Neuron (in vitro differentiated cells): ENCODE measurements at regions not wholly inside any gene's neighbourhood (a gene's known extent, or its start where the extent isn't known, plus 50 kb on each side); places are given as distances from the start of the nearest gene placed in this dataset.

Source experiments
- H2AFZ ChIP-seq: one replicate; pipeline ENCODE4 v1.6.1; 2013; ENCODE audit warnings: low read depth, mild to moderate bottlenecking, inconsistent platforms, low read length, moderate library complexity
- H3K27me3 ChIP-seq: one replicate; pipeline ENCODE4 v1.6.1; 2013; ENCODE audit warnings: low read length; ENCODE audit not compliant: insufficient read depth
- H3K36me3 ChIP-seq: one replicate; pipeline ENCODE4 v1.6.1; 2013; ENCODE audit warnings: low read length; ENCODE audit not compliant: insufficient read depth
- H3K4me1 ChIP-seq: one replicate; pipeline ENCODE4 v1.6.1; 2013; ENCODE audit warnings: low read length; ENCODE audit not compliant: insufficient read depth
- H3K4me3 ChIP-seq: 2 replicates; pipeline ENCODE4 v1.5.1; 2013; ENCODE audit warnings: mild to moderate bottlenecking, low read length, moderate library complexity
- H3K9me3 ChIP-seq: one replicate; pipeline ENCODE4 v1.6.1; 2013; ENCODE audit warnings: low read length

GRCh38 chr21:27212441-27212840 is 245.6 kb upstream of the ADAMTS5 start:
- no peaks in the 10 kb centered on the region for H3K27me3 ChIP-seq
- H3K4me3 ChIP-seq = no peak overlapping the region
- H3K9me3 ChIP-seq = no peaks in the 10 kb centered on the region
- H3K4me1 ChIP-seq = no peaks in the 10 kb centered on the region
- no peaks in the 10 kb centered on the region for H3K36me3 ChIP-seq
- no peak overlapping the region for H2AFZ ChIP-seq

DNA sequence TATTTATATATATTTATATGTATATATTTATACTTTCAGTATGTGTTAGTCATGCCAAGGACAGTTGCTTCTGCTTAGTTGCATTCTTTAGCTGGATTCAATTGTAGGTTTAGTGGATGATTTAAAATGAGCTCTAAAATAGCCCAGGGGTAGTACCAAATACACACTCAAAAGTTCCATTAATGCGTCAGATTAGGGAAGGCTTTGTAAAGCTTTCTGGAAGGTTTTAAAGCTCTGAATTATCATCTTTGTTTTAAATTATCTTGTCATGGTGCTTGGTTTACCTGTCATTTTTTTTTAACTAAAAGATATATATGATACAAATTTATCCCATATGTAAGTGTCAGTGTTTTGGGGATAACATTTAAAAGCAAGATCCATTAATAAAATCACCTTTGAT is 242.7 kb upstream of the ADAMTS5 start:
- Histone ChIP-seq H3K36me3 (no peaks in the 10 kb centered on the region), H3K27me3 (no peaks in the 10 kb centered on the region), H3K4me3 (no peak overlapping the region), H3K9me3 (no peaks in the 10 kb centered on the region), H3K4me1 (no peaks in the 10 kb centered on the region), H2AFZ (no peak overlapping the region)

DNA sequence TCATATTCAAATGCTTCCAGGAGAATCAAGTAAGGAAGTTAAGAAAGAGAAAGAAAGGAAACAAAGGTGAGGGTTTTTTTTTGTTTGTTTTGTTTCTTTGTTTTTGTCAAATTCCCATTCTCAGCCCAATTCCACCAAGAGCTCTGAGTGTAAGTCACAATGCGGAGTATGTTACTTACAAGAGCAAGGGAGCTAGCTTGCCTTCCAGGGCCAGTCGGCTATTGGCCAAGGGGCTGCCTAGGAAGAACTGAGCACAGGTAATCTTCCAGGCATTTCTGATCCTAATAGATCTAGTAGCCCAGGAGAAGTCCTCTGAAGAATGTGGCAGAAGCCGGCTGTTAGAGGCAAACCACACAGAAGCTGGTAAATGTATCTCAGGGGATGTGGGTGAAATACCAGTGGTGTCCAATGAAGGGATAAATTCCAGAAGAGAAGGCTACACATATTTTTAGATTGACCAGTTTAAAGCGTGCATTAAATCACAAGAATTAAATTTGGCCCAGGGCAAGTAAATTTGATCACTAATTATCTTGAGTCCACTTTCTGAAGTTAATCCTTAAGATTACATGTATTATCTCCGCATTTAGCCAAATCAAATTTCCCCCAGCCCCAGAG is 239.6 kb upstream of the ADAMTS5 start:
- Histone ChIP-seq H3K27me3 (no peaks in the 10 kb centered on the region), H3K4me1 (no peaks in the 10 kb centered on the region), H3K4me3 (no peak overlapping the region), H2AFZ (no peak overlapping the region), H3K9me3 (no peaks in the 10 kb centered on the region), H3K36me3 (no peaks in the 10 kb centered on the region)

DNA sequence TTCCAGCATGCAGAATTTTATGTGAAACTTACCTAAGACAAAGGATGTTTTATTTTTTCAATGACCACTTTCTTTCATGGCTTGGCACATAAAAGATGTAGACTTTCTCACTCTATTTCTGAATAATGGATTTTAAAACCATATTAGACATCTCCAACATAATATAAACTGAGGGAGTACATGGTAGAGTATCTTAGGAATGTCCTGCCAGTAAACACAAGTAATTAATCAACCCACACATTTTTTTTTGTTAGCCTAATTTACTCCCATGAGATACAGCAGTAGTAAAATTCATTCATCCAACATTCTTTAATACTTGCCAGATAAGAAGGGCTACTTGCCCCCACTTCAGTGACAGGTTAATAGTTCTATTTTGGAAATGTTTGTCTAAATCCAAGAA is 235.4 kb upstream of the ADAMTS5 start:
- no peak overlapping the region for H3K4me3 ChIP-seq
- no peaks in the 10 kb centered on the region for H3K9me3 ChIP-seq

GRCh38 chr21:27201197-27201596 is 234.3 kb upstream of the ADAMTS5 start:
- H2AFZ ChIP-seq = no peak overlapping the region
- H3K9me3 ChIP-seq = no peaks in the 10 kb centered on the region
- no peak overlapping the region for H3K4me3 ChIP-seq
- H3K36me3 ChIP-seq = no peaks in the 10 kb centered on the region
- no peaks in the 10 kb centered on the region for H3K27me3 ChIP-seq
- no peaks in the 10 kb centered on the region for H3K4me1 ChIP-seq

More for the DNA sequence above, 235.4 kb upstream of the ADAMTS5 start:
- H2AFZ ChIP-seq = no peak overlapping the region
- H3K27me3 ChIP-seq = no peaks in the 10 kb centered on the region
- no peaks in the 10 kb centered on the region for H3K36me3 ChIP-seq
- no peaks in the 10 kb centered on the region for H3K4me1 ChIP-seq

DNA sequence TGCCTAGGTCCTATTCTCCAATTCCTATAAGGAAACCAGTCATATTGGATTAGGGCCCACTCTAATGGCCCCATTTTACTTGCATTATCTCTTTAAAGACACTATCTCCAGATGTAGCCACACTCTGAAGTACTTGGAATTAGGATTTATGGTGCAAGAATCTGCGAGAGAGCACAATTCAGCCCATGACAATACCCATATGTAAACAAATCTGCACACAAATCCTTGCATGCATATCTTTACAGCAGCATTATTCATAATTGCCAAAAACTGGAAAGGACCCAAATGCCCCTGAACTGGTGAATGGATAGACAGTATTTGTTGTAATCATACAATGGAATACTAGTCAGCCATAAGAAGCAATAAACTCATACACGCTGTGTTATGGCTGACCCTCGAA is 229.8 kb upstream of the ADAMTS5 start:
- H3K4me1 ChIP-seq = no peaks in the 10 kb centered on the region
- no peaks in the 10 kb centered on the region for H3K36me3 ChIP-seq
- no peak overlapping the region for H2AFZ ChIP-seq
- no peak overlapping the region for H3K4me3 ChIP-seq
- H3K9me3 ChIP-seq = no peaks in the 10 kb centered on the region
- no peaks in the 10 kb centered on the region for H3K27me3 ChIP-seq

DNA sequence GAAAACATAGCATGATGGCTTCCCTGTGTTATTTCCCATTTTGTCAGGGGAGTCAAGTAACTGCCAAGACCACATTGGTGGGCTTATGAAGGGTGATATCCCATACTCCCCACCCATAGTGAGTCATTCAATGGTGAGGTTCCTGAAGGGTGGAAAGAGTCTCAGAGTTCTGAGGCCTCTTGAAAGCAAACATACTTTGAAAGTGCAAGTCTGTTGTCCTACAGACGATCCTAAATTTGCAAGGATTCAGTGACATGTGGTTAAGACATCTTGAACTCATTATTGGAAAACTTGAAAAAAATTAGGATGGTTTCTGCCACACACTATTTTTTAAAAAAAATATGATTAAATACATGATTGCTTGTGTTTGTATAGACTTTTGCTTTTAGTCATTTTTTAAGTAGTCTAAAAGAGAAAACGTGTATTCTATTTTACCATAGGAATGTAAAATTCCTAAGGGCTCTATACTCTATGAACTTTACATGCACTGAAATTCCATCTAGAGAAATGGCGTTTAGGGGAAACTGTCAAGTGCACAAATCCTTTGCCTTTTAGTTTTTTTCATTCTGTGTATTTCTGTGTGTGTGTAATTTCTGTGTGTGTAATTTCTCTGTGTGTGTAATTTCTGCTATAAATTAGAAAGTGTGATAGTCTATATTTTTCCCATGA is 225.5 kb upstream of the ADAMTS5 start:
- H3K27me3 ChIP-seq = no peaks in the 10 kb centered on the region

DNA sequence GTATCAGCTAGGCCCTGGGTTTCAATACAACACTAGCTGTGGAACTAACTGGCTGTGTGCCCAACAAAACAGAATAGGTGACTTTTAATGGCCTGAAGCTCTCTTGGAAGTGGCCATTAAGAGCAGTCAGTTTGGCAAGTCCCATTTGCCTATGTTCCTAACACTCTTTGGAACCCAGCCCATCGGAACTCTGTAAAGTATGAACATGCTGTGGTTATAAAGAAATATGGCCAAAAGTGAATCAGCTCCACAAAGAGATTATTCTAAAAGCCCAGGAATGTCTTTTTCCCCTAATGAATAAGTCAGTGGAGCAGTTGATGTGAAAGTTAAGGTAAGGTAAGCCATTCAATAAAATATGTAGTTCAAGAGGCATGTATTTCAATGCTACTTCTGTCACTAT is 223.7 kb upstream of the ADAMTS5 start:
- H3K27me3 ChIP-seq = no peaks in the 10 kb centered on the region

More for the DNA sequence above, 225.5 kb upstream of the ADAMTS5 start:
- Histone ChIP-seq H2AFZ (no peak overlapping the region), H3K4me1 (no peaks in the 10 kb centered on the region), H3K4me3 (no peak overlapping the region), H3K9me3 (no peaks in the 10 kb centered on the region), H3K36me3 (no peaks in the 10 kb centered on the region)

DNA sequence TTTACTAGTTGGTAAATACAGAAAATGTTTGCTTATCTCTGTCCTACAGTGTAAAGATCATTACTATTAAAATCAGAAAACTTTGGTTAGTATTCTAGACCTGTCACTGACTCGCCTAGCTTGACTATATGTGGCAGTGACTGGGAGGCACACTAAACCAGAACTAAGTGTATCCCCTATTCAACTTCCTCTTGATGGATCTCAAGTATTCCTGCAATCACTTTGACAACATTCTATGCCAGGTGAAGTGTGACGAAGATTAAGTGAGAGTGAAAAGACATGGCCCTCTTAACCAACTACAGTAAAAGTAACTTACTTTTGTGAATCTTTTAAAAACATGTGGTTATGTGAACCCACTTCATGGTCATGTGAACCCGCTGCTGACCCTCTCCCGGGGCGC is 223.0 kb upstream of the ADAMTS5 start:
- H3K4me1 ChIP-seq = no peaks in the 10 kb centered on the region
- H3K9me3 ChIP-seq = no peaks in the 10 kb centered on the region
- H3K36me3 ChIP-seq = no peaks in the 10 kb centered on the region
- no peak overlapping the region for H2AFZ ChIP-seq
- H3K27me3 ChIP-seq = no peaks in the 10 kb centered on the region
- H3K4me3 ChIP-seq = no peak overlapping the region

More for the DNA sequence above, 223.7 kb upstream of the ADAMTS5 start:
- no peaks in the 10 kb centered on the region for H3K9me3 ChIP-seq
- no peak overlapping the region for H3K4me3 ChIP-seq
- no peaks in the 10 kb centered on the region for H3K4me1 ChIP-seq
- H3K36me3 ChIP-seq = no peaks in the 10 kb centered on the region
- H2AFZ ChIP-seq = no peak overlapping the region

DNA sequence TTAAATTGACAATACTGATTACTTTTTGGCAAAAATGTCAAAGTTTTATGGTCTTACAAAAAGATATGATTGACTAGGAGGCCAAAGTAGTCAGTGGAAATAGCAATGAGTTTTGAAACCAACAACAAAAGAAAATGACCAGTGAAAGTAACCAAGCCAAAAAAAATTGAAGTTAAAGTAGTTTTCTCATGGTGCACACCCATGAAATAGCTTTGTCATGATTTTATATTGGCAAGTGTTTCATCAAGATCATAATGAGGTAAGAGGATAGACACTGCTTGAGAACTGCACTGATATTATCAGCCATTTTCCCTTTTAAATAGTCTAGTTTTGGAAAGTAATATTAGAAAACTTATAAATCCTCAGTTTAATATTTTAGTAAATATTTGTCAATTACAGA is 206.2 kb upstream of the ADAMTS5 start:
- Histone ChIP-seq H2AFZ (no peak overlapping the region), H3K9me3 (no peaks in the 10 kb centered on the region), H3K36me3 (no peaks in the 10 kb centered on the region), H3K4me3 (no peak overlapping the region), H3K4me1 (no peaks in the 10 kb centered on the region), H3K27me3 (no peaks in the 10 kb centered on the region)

DNA sequence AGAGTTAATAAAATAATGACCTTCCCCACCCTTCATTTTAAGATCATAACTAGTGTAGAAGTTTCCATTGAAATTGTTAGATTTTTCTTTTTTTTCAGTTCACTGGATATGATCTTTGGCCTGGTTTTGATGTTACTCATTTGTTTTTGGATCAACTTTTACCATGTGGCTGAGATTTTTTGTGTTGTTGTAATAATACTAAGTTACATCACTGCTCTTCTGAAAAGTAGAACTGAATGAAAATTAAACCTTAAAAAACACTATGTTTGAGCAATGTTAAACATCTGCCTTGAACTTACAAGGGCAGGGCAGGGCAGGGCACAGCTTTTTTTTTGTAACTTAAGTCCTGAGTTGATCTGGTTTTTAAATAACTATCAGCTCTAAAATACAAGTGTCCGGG is 204.8 kb upstream of the ADAMTS5 start:
- no peaks in the 10 kb centered on the region for H3K36me3 ChIP-seq
- no peaks in the 10 kb centered on the region for H3K4me1 ChIP-seq
- H3K27me3 ChIP-seq = no peaks in the 10 kb centered on the region
- no peaks in the 10 kb centered on the region for H3K9me3 ChIP-seq
- no peak overlapping the region for H2AFZ ChIP-seq
- no peak overlapping the region for H3K4me3 ChIP-seq

DNA sequence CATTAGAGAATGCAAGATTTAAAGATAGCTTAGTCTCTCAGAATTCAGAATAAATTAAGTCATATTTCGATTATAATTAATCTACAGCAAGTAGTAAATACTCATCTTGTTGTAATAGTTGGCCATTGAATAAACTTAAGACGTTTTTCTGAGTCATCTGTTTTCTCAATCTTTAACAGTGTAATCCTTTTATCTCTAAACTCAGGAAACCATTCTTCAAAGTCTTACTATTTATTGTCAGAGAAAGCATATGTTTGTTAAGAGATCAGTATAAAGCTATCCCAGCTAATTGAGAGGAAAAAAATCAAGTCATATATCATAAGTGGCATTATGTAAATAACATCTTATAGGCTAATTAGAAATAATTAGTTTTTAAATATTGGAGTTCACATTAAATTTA is 201.2 kb upstream of the ADAMTS5 start:
- H2AFZ ChIP-seq = no peak overlapping the region
- H3K36me3 ChIP-seq = no peaks in the 10 kb centered on the region
- H3K27me3 ChIP-seq = no peaks in the 10 kb centered on the region
- H3K4me3 ChIP-seq = no peak overlapping the region
- H3K9me3 ChIP-seq = no peaks in the 10 kb centered on the region
- no peaks in the 10 kb centered on the region for H3K4me1 ChIP-seq

- Histone ChIP-seq H2AFZ (no peak overlapping the region), H3K27me3 (no peaks in the 10 kb centered on the region), H3K4me3 (no peak overlapping the region), H3K36me3 (no peaks in the 10 kb centered on the region), H3K9me3 (no peaks in the 10 kb centered on the region), H3K4me1 (no peaks in the 10 kb centered on the region)
These were observed 197.6 kb upstream of the ADAMTS5 start for GRCh38 chr21:27164208-27165177.
